SJCRH30 (cell line): ENCODE measurements at regions not wholly inside any gene's neighbourhood (a gene's known extent, or its start where the extent isn't known, plus 50 kb on each side); places are given as distances from the start of the nearest gene placed in this dataset.
A peak's percentile ranks its signal among the peaks of the same experiment; 100 is the strongest.

Source experiments
- DNase-seq, 2 experiments: peaks; one replicate each; pipeline ENCODE4 v3.0.0-alpha.2; 2015 to 2020
- H3K27ac ChIP-seq: fragments of 250-450 bp; sonication (Bioruptor Pico); 2 replicates; pipeline ENCODE4 v1.5.1; 2020; ENCODE audit warnings: mild to moderate bottlenecking, moderate library complexity
- H3K27me3 ChIP-seq: fragments of 250-450 bp; sonication (Bioruptor Pico); 2 replicates; pipeline ENCODE4 v1.5.1; 2020; ENCODE audit warnings: mild to moderate bottlenecking, moderate library complexity
- H3K36me3 ChIP-seq: fragments of 250-450 bp; sonication (Bioruptor Pico); 2 replicates; pipeline ENCODE4 v1.5.1; 2020; ENCODE audit warnings: mild to moderate bottlenecking, moderate library complexity
- H3K4me1 ChIP-seq: fragments of 250-450 bp; sonication (Bioruptor Pico); 2 replicates; pipeline ENCODE4 v1.5.1; 2020; ENCODE audit warnings: mild to moderate bottlenecking, moderate library complexity
- H3K4me3 ChIP-seq: fragments of 250-450 bp; sonication (Bioruptor Pico); 2 replicates; pipeline ENCODE4 v1.5.1; 2020; ENCODE audit warnings: mild to moderate bottlenecking, moderate library complexity
- H3K9me3 ChIP-seq: fragments of 250-450 bp; sonication (Bioruptor Pico); replicated peaks from 2 replicates; pipeline ENCODE4 v1.5.1; 2020; ENCODE audit warnings: mild to moderate bottlenecking, moderate library complexity

DNA sequence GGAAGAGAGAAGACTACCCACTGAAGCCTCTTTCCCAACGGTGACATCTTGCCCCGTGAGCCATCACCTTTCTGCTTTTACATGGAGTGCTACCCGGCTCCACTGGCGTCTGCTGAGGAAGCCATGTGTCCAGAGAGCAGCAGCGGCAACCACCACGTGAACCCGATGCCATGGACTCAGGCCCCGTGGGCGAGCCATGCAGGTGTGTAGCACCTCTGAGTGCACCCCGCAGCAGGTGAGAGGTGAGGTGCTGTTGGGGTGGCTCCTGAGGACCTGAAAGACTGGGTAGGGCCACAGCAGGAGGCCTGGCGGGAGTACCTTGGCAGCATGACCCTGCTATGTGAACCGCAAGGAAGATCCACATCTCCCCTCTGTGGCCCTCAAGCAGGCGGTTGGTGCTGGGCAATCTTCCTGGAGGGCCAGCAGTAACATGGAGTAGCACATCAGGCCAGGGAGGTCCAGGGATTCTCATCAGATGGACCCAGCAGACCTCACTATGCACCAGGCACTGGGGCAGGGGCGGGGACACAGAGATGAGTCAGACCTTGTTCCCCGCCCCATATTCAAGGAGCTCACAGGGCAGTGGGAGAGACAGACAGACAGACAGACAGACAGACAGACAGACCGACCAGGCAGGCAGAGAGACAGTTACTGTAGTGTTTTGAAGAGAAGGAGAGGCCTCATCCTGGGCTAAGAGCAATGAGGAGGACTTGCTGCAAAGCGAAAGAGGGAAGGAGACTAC lies 129.6 kb downstream of the PAPOLA start:
- H3K4me1 ChIP-seq = no peaks in the 10 kb centered on the region
- H3K36me3 ChIP-seq = no peaks in the 10 kb centered on the region
- H3K27me3 ChIP-seq = no peaks in the 10 kb centered on the region
- H3K4me3 ChIP-seq = no peak overlapping the region
- no peak for DNase-seq
- H3K27ac ChIP-seq = no peak overlapping the region
- no peaks in the 10 kb centered on the region for H3K9me3 ChIP-seq

GRCh38 chr14:96632363-96632758 lies 130.2 kb downstream of the PAPOLA start:
- no peaks in the 10 kb centered on the region for H3K9me3 ChIP-seq
- H3K27ac ChIP-seq = no peak overlapping the region
- no peaks in the 10 kb centered on the region for H3K27me3 ChIP-seq
- DNase-seq = no peak
- no peak overlapping the region for H3K4me3 ChIP-seq
- H3K36me3 ChIP-seq = no peaks in the 10 kb centered on the region
- no peaks in the 10 kb centered on the region for H3K4me1 ChIP-seq

DNA sequence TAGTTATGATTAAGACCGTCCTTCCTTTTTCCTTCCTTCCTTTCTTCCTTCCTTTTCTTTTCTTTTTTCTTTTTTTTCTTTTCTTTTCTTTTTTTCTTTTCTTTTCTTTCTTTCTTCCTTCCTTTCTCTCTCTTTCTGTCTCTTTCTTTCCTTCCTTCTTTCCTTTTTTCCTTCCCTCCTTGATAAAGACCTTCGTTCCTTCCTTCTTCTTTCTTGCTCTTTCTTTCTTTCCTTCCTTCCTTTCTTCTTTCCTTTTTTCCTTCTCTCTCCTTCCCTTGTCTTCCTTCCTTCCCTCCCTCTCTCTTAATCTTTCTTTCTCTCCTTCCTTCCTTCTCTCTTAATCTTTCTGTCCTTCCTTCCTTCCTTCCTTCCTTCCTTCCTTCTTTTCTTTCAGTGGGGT lies 130.9 kb downstream of the PAPOLA start:
- DNase-seq = no peak
- no peaks in the 10 kb centered on the region for H3K4me1 ChIP-seq

GRCh38 chr14:96634481-96634880 lies 132.3 kb downstream of the PAPOLA start:
- Histone ChIP-seq H3K9me3 (no peaks in the 10 kb centered on the region), H3K27me3 (no peaks in the 10 kb centered on the region), H3K27ac (no peak overlapping the region), H3K4me3 (no peak overlapping the region), H3K4me1 (no peaks in the 10 kb centered on the region), H3K36me3 (no peaks in the 10 kb centered on the region)
- DNase-seq = no peak

More for the DNA sequence above, 130.9 kb downstream of the PAPOLA start:
- Histone ChIP-seq H3K36me3 (no peaks in the 10 kb centered on the region), H3K9me3 (no peaks in the 10 kb centered on the region), H3K27me3 (no peaks in the 10 kb centered on the region), H3K4me3 (no peak overlapping the region), H3K27ac (no peak overlapping the region)

GRCh38 chr14:96634896-96635295 lies 132.7 kb downstream of the PAPOLA start:
- no peaks in the 10 kb centered on the region for H3K36me3 ChIP-seq
- no peak for DNase-seq
- H3K4me1 ChIP-seq = no peaks in the 10 kb centered on the region
- H3K27ac ChIP-seq = no peak overlapping the region
- no peaks in the 10 kb centered on the region for H3K9me3 ChIP-seq
- H3K4me3 ChIP-seq = no peak overlapping the region
- H3K27me3 ChIP-seq = no peaks in the 10 kb centered on the region

- Histone ChIP-seq H3K9me3 (no peaks in the 10 kb centered on the region), H3K4me1 (no peaks in the 10 kb centered on the region), H3K36me3 (no peaks in the 10 kb centered on the region), H3K27ac (no peak overlapping the region), H3K4me3 (no peak overlapping the region), H3K27me3 (no peaks in the 10 kb centered on the region)
- peak; percentile 17 to 20 for DNase-seq
Measured at GRCh38 chr14:96635850-96636249, 133.7 kb downstream of the PAPOLA start.

GRCh38 chr14:96637521-96637920 lies 135.3 kb downstream of the PAPOLA start:
- Histone ChIP-seq H3K4me3 (no peak overlapping the region), H3K9me3 (no peaks in the 10 kb centered on the region), H3K4me1 (no peaks in the 10 kb centered on the region), H3K27me3 (no peaks in the 10 kb centered on the region), H3K36me3 (no peaks in the 10 kb centered on the region), H3K27ac (no peak overlapping the region)
- DNase-seq = no peak

- H3K27ac ChIP-seq = no peak overlapping the region
- no peak overlapping the region for H3K4me3 ChIP-seq
- no peak for DNase-seq
- no peaks in the 10 kb centered on the region for H3K9me3 ChIP-seq
- no peaks in the 10 kb centered on the region for H3K36me3 ChIP-seq
- H3K4me1 ChIP-seq = no peaks in the 10 kb centered on the region
- no peaks in the 10 kb centered on the region for H3K27me3 ChIP-seq
Measured at GRCh38 chr14:96638041-96638855, 136.1 kb downstream of the PAPOLA start.

DNA sequence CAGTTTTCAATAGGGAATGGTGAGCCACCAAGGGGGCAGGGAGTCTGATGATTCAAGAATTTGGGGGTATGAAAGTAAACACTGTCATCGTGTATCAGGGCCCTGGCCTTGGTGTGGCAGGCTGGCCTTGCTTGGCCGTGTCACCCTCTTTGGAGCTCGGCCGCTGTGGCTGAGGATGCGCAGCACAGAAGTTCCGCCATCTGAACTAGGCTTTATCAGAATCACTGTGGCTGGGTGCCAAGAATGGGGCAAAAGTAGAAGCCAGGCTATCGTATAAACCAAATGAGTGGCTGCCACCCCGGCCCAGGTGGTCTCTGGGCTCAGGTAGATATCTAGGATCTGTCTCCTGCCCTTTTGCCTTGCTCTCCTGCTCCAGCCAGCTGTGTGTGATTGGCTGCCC lies 137.4 kb downstream of the PAPOLA start:
- no peak for DNase-seq
- no peaks in the 10 kb centered on the region for H3K36me3 ChIP-seq
- no peaks in the 10 kb centered on the region for H3K9me3 ChIP-seq
- H3K27me3 ChIP-seq = no peaks in the 10 kb centered on the region
- H3K4me1 ChIP-seq = no peaks in the 10 kb centered on the region
- H3K27ac ChIP-seq = no peak overlapping the region
- no peak overlapping the region for H3K4me3 ChIP-seq

DNA sequence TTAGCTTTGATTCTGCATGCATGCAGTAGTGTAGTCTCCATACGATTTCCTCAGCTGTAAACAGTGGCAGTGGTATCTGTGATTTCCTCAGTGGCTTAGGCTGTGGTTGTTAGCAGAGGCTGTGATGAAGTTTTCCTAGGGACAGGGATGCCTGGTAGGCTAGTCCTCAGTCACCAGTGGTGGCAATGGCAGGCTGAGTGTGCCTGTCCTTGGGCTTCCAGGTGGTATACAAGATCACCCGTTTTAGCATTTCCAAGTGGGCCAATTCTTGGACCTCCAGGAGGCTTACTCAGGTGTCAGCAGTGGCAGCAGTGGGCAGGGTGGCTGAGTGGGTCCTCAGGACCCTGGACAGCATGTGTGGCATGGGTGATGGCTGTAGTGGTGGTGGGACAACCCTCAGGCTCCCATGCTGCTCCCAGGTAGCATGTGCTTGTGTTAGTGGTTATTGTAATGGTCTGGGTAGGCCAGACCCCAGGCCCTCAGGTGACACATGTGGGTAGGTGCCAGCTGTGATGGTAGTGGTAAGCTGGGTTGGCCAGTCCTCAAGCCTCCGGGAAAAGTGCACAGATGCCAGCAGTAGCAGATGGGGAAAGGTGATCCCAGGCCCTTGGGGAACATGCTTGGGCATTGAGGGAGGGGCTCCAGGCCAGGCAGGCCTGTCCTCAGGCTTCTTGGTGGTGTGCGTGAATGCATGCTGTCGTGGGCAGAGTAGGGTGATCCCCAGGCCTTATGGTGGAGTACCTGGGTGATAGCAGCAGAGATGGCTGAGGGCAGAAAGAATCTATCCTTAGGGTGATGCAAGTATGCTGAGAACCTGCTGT lies 146.5 kb downstream of the PAPOLA start:
- no peak overlapping the region for H3K27ac ChIP-seq
- H3K9me3 ChIP-seq = no peaks in the 10 kb centered on the region
- no peaks in the 10 kb centered on the region for H3K4me1 ChIP-seq
- DNase-seq = no peak
- no peaks in the 10 kb centered on the region for H3K36me3 ChIP-seq
- H3K4me3 ChIP-seq = no peak overlapping the region
- no peaks in the 10 kb centered on the region for H3K27me3 ChIP-seq

- no peaks in the 10 kb centered on the region for H3K36me3 ChIP-seq
- H3K27me3 ChIP-seq = no peaks in the 10 kb centered on the region
- H3K9me3 ChIP-seq = no peaks in the 10 kb centered on the region
- no peaks in the 10 kb centered on the region for H3K4me1 ChIP-seq
- H3K4me3 ChIP-seq = no peak overlapping the region
- no peak for DNase-seq
- H3K27ac ChIP-seq = no peak overlapping the region
Measured at GRCh38 chr14:96649327-96649601, 147.1 kb downstream of the PAPOLA start.

DNA sequence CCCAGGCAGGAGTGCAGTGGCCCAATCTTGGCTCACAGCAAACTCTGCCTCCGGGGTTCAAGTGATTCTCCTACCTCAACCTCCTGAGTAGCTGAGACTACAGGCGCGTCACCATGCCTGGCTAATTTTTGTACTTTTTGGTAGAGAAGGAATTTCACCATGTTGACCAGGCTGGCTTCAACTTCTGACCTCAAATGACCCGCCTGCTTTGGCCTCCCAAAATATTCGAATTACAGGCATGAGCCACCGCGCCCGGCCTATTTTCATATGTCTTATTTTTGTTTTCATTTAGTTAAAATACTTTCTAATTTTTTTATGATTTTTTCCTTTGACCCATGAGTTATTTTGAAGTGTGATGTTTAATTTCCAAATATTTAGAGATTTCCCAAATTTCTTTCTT lies 143.6 kb upstream of the VRK1 start:
- no peaks in the 10 kb centered on the region for H3K4me1 ChIP-seq
- no peak for DNase-seq
- H3K27me3 ChIP-seq = no peaks in the 10 kb centered on the region
- no peaks in the 10 kb centered on the region for H3K9me3 ChIP-seq
- no peak overlapping the region for H3K4me3 ChIP-seq
- no peaks in the 10 kb centered on the region for H3K36me3 ChIP-seq
- H3K27ac ChIP-seq = no peak overlapping the region

DNA sequence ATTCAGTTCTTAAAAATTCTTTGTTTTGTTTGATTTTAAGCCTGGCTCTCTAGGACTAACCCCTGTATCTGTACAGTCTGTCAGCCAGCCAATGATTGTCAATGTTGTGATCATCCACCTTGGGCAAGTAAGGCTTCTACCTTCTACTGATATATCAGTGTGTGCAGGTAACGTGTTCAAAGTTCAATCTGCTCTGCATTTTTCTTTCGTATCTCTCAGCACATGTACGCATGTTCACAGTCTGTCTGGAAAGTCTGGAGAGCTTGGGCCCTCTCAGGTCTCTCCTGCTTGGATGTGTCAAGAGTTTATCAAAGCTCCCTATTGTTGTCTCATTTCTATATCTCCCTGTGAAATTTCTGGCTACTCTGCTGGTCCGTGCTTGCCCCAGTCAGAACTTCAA lies 138.6 kb upstream of the VRK1 start:
- no peaks in the 10 kb centered on the region for H3K4me1 ChIP-seq
- H3K36me3 ChIP-seq = no peaks in the 10 kb centered on the region
- no peak overlapping the region for H3K27ac ChIP-seq
- H3K9me3 ChIP-seq = no peaks in the 10 kb centered on the region
- DNase-seq = no peak
- no peak overlapping the region for H3K4me3 ChIP-seq
- no peaks in the 10 kb centered on the region for H3K27me3 ChIP-seq

DNA sequence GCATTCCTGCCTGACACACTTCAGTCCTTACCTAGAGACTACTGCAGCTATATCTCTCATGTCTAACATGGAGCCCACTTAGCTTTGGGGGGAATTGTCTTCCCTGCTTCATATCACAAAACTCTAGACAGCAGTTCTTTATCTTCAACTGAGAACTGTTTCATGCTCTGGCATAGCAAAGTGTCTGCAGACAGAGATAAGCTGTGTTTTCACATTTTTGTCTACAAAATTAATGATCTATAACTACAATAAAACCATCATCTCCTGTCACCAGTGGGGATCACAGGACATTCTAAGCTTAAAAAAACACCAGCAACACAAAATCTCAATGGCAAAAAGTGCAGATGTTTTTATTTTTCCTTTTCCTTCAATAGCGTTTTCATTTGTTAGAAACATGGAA lies 137.1 kb upstream of the VRK1 start:
- Histone ChIP-seq H3K27ac (no peak overlapping the region), H3K27me3 (no peaks in the 10 kb centered on the region), H3K4me3 (no peak overlapping the region), H3K4me1 (no peaks in the 10 kb centered on the region), H3K9me3 (no peaks in the 10 kb centered on the region), H3K36me3 (no peaks in the 10 kb centered on the region)
- DNase-seq = no peak

DNA sequence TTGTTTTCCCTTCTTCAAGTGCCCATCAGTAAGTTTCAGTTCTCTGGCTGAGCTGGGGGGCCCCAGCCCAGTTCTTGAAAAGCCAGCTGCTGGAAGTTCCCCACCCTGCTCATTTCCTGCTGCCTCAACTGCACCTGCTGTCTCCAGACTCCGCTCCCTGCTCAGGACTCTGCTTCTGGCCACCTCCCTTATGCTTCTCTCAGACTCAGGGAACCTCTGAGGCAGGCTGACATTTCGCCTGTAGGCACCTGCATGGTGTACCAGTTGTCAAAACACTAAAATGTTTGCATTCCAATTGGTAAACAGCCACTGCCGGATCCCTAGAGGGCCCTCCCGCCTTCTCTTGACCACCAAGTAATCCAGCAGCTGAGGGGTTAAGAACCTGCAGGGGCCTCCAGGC lies 136.5 kb upstream of the VRK1 start:
- Histone ChIP-seq H3K36me3 (no peaks in the 10 kb centered on the region), H3K27me3 (no peaks in the 10 kb centered on the region), H3K9me3 (no peaks in the 10 kb centered on the region), H3K27ac (no peak overlapping the region), H3K4me1 (no peaks in the 10 kb centered on the region), H3K4me3 (no peak overlapping the region)
- no peak for DNase-seq
